HG03575 (cell line): ENCODE measurements at regions not wholly inside any gene's neighbourhood (a gene's known extent, or its start where the extent isn't known, plus 50 kb on each side); places are given as distances from the start of the nearest gene placed in this dataset.
A peak's percentile ranks its signal among the peaks of the same experiment; 100 is the strongest.
"Not testable (repeated sequence)": the region's sequence is repeated elsewhere in the genome, so short reads cannot be mapped to it uniquely, and the experiment has no call there.

ENCODE experiments used
- ATAC-seq: cut with Tn5 transposase; IDR thresholded peaks from one replicate; pipeline ENCODE4 v1.9.1; 2021; ENCODE audit not compliant: unreplicated experiment, insufficient number of reproducible peaks, low FRiP score; ENCODE audit errors: extremely low read depth

DNA sequence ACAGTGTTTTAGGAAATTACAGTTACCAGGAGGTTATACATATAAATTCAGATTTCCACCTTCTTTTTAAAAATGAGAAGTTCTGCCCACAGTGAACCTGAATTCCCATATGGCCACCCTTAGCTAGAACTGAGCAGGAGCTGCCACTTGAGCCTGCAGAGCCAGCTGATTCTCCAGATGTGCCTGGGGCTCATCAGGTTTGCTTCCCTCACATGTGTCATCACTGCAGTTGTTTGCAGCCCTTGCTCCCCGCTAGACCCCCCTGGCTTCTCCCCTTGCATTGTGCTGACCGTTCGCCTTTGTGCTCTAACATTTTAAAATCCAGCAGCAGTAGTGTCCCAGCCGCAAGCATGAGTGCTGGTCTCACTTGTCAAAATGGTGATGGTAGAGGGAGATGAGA lies 131.1 kb downstream of the UTRN start:
- ATAC-seq = no peak

DNA sequence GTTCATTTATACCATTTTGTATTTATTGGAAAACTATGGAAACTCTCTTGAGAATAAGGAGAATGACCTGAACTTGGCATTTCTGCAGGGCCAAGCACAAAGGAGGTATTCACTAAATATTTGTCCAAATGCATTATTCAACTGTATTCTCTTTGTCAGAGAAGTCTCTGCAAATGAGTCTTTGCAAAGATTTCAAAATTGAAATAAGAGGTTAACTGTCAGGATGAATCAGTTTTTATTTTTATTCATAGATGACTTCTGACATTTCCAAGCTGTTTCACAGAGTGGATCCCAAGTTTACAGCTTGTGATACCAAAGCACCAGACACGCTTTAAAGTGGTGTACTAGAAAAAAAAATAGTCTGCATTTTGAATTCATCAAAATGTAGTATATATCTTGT lies 131.6 kb downstream of the UTRN start:
- no peak for ATAC-seq

DNA sequence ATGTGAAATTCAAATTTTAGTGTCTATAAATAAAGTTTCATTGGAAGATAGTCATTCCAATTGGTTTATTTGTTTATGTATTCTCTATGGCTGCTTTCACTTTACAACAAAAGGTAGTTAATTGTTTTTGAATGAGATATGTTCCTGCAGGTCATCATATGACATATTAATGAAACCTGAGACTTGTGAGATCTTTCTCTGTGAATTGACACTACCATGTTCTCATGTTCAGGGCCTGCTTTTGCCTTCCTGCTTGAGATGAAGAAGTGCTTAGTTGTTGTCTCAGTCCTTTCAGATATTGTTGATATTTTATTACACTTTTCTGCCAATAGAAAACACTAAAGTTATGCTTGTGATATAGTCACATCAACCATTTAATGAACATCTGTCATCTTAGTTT lies 132.5 kb downstream of the UTRN start:
- no peak for ATAC-seq

DNA sequence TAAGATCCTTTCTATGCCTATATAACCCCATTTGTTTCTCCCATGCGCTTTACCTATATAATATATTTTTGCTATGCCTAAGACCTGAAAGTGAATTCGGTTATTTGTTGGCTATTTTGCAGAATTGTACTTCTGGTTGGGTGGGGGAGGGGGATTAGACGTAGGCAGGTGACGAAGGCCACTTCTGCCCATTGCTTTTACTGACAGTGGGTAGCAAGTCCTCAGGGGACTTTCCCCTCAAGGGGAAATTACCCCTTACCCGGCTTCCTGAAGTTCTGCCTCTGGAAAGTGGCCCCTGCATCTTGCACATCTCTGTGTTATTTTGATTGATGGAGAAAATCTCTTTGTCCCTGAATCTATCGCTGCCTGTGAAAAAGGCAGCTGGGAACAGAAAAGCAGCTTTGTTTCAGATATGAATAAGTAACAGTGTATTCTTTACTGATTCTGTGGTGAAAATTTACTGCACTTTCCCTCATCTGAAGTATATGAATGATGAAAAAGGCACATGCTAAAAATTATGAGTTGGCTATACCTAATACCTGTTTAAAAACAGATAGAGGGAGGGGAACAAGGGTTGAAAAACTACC lies 133.9 kb downstream of the UTRN start:
- no peak for ATAC-seq

DNA sequence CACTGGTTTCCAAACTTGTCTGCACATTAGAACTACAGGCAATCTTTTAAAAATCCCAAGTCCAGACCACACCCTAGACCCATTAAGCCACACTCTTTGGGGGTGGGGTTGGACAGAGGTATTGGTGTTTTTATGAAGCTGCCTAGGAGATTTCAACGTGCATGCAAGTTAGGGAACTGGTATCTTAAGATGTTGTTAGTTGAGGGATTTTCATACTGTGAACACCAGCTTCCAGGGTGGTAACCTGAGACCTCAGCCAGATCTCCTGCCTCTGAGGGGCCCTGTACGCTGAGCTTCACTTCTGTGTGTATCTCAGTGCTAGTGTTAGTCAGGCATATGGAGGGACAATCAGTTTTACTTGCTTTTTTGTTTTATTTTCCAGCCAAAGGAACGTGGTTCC lies 138.0 kb downstream of the UTRN start:
- no peak for ATAC-seq

DNA sequence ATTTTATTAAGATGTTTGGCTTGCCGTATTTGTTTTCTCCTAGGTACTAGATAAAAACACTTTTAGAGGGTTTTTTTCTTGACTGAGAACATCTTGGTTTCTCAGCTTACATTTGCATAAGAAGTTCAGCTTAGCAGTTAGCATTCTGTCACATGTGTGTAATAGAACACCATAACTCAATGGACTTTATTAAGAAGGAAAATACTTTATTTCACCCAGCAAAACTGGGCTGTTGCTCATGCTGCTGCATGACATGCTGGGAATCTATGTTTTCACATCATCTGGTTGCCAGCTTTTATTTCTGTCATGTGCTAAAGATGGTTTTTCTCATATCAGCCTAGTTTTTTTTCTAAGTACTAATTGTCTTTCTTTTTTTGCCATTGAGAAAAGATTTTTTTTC lies 144.6 kb downstream of the UTRN start:
- ATAC-seq = no peak

DNA sequence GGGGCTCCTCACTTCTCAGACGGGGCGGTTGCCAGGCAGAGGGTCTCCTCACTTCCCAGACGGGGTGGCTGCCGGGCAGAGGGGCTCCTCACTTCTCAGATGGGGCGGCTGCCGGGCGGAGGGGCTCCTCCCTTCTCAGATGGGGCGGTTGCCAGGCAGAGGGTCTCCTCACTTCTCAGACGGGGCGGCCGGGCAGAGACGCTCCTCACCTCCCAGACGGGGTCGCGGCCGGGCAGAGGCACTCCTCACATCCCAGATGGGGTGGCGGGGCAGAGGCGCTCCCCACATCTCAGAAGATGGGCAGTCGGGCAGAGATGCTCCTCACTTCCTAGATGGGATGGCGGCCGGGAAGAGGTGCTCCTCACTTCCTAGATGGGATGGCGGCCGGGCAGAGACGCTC lies 148.3 kb downstream of the UTRN start:
- ATAC-seq = not testable (repeated sequence)

DNA sequence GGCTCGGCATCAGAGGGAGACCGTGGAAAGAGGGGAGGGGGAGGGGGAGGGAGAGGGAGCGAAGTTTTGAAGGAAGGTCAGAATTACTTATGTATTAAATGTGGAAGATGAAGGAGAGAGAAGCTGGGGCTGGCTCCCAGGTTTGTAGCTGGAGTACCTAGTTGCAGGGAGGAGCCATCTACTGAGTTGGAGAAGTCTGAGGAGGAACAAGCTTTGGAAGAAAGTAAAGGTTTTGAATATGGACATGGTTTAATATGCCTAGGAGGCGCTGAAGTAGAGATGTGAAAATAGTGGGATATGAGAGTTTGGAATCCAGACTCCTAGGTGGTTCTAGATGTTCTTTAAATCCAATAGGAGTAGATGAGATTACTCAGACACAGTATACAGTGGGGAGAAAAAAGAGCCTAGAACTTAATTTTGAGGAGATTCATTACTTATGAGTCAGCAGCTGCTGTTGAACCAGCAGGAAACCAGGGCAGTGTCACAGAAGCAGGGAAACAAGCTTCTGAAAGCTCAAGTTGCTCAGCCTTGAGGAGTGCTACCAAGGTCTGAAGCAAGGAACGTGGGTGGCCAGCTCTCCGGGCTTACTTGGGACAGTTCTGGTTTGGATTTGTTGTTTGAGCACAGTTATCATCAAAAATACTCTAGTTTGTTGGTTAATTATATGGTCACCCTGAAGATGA lies 149.3 kb downstream of the UTRN start:
- no peak for ATAC-seq

DNA sequence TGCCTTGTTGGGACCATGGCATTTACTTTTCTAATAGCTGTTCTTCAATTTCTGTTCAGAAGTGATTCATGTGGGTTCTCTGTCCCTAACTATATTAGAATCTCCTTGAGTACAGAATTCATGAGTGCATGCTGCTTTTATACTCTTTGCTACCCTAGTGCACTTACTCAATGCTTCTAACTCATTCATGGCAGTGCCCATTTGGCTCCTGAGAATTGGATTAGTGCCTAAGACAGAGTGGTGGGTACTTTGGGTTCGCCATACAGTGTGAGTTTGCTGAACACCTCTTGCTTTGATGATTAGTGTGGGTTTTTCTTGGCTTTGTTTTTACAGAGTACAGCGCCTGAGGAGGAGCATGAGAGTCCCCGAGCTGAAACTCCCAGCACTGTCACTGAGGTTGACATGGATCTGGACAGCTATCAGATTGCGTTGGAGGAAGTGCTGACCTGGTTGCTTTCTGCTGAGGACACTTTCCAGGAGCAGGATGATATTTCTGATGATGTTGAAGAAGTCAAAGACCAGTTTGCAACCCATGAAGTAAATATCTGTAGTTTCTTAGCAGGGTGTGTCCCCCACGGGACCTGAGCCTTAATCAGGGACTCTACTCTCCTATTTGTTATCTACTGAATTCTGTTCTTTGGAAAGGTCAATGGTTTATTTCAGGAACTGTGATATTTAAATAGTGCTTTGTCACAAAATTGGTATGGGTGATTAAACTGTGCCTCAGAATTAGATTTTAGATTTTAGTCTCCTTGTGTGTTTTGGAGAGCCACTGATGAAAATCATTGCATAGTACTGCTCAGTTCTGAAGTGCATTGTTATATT lies 150.7 kb downstream of the UTRN start:
- ATAC-seq = no peak

DNA sequence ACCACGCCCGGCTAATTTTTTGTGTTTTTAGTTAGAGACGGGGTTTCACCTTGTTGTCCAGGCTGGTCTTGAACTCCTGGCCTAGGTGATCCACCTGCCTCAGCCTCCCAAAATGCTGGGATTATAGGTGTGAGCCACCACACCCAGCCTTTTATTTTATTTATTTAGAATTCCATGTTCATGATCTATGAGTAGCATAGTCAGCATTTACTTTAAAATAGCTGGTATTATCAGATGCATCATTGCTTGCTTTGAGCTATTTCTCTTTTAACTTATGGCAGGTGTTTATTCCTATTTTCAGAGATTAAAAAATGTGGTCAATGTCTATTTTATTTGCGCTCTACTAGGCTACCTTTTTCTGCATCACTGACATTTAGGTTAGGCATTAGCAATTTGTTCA lies 152.0 kb downstream of the UTRN start:
- ATAC-seq = no peak

DNA sequence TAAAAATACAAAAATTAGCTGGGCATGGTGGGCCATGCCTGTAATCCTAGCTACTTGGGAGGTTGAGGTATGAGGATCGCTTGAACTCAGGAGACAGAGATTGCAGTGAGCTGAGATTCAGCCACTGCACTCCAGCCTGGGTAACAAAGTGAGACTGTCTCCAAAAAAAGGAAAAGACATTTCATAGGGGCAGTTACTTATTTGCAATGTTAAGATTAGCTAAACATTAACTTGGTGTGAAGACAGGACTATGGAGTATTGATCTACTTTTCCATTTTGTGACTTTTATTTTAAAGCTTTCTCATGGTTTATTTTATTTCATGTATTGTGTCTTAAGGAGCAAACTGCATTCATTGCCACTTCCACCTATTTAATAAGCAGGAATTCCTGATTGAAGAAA lies 153.0 kb downstream of the UTRN start:
- ATAC-seq = no peak

DNA sequence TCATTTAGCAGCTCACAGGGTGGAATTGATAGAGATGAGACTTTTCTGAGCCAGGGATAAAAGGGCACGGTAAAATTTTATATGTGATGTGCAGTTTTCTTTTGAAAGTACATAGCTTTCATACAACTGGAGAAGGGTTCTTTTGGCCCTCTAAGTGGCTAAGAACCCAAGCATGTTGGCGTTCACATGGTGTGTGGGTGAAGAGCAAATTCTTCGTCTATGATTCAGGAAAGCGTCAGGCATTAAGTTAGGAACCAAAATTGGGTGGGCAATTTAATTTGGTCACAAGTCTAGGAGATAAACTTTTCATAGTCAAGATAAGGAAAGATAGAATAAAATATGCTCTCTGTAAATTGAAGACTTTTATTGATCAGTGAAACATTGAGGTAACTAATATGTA lies 153.9 kb downstream of the UTRN start:
- ATAC-seq = no peak

DNA sequence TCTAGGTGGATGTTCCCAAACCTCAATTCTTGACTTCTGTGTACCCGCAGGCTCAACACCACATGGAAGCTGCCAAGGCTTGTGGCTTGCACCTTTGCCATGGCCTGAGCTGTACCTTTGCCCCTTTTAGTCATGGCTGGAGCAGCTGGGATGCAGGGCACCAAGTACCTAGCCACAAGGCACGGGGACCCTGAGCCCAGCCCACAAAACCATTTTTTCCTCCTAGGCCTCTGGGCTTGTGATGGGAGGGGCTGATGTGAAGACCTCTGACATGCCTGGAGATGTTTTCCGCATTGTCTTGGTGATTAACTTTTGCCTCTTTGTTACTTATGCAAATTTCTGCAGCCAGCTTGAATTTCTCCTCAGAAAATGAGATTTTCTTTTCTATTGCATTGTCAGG lies 156.7 kb downstream of the UTRN start:
- not testable (repeated sequence) for ATAC-seq

DNA sequence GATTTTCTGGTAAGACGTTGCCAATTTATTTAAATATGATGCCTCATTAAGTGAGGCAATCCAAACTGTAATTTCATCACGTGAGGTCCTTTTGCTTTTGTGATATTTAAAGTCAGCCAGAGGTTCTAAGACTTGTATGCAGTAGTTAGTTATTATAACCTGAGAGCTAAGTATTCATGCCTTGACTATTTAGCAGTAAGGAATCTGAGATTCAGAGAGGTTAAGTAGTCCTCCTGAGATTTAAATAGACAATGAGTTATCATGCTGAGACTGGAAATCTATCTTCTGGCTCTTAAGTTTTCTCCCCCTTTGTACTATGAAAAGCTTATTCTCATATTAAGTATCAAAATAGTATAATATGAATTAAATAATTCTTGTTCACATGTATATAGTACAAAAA lies 158.0 kb downstream of the UTRN start:
- no peak for ATAC-seq

DNA sequence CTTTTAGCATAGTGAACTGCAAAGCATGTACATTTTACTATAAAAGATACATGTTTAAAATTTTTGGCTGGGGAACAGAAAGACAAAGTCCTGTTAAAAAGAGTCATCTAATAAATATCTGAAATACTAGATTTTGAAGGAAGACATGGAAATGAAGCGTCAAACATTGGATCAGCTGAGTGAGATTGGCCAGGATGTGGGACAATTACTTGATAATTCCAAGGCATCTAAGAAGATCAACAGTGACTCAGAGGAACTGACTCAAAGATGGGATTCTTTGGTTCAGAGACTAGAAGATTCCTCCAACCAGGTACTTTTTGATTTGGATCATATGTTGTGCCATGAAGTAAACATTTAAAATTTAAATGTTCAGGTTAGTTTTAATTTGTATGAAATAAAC lies 162.3 kb downstream of the UTRN start:
- ATAC-seq = no peak

DNA sequence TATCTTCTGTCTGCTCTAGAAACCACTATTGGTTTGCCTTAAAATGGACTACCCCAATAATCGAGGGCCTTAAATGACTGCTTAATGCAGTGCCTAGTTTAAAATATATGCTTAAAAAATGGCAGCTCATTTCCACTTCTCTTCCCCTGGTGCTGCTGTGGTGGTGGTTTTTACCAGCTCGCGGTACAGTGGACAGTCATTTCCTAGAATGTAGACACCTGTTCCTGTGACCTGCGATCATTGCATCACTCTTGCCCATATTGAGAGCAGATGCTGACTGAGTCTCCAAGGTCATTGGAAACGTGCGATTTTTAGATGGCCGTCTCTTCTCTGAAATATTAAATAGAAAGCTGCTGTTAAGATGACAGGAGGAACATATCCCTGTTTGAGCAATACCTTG lies 164.1 kb downstream of the UTRN start:
- ATAC-seq = no peak

DNA sequence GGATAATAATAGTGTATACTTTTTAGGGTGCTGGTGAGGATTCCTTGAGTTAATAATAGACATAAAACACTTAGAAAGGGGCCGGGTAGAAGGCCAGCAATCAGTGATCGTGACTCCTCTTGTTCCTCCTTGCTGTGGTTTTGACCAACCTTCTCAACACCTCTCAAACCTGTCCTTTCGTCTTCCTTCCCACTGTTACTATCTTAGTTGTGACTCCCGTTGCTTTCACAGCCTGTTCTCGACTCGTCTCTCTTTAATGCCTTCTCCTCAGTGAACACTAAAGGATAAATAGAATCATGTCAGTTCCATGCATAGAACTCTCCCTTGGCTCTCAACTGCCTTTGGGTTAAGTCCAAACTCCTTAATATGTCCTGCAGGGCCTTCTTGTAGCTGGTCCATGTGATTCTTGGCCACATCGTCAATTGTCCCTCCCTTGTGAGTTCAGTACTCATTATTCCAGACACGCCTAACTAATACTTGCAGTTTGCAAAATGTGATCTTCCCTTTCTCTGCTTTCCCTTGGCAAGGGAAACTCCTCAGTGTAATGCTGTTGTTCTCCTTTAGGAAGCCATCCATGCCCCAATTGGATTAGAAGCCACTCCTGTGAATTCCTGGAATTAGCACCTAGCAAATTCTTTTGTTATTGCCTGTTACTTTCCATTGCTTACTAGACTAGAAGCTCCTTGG lies 164.9 kb downstream of the UTRN start:
- ATAC-seq = no peak

DNA sequence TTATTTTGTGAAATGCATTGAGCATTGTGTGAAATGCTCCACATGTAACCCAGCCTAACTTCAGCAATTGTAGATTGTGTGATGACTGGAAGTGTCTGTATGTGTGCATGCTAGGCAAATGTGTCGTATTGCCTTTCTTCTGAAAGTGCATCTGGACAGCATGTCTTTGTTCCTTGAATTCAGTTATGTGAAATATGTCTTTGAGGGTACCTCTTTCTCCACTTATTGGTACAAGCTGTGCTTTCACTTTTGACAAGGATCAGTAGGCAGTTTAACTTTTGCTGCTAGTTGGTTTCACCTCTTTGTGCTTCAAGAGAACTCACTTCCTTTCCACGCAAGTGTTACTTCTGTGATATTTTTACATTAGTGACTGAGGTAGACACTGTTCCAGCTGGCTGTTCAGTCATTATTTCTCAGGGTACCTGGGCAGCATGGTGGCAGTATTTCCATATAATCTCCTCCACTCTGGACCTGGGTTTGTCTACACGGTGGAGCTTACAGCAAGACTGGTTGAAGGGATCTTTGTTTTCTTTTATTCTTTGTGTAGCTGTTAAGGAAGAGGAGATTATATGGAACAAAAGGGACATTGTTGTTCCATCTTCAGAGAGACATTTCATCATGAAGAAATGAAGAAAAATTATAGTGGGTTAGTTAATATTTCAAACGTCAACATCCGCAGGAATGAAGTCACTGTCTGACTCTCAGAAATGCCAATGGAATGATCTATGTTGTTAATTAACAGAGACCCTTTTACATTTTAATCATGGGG lies 175.4 kb downstream of the UTRN start:
- peak; percentile 92 for ATAC-seq

DNA sequence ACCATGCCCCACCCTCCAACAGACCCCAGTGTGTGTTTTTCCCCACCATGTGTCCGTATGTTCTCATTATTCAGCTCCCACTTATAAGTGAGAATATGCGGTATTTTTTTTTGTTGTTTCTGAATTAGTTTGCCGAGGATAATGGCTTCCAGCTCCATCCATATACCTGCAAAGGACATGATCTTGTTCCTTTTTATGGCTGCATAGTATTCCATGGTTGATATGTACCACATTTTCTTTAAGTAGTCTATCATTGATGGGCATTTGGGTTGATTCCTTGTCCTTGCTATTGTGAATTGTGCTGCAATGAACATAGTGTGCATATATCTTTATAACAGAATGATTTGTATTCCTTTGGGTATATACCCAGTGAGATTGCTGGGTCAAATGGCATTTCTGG lies 176.9 kb downstream of the UTRN start:
- no peak for ATAC-seq
